PC-3 (cell line): ENCODE measurements at regions not wholly inside any gene's neighbourhood (a gene's known extent, or its start where the extent isn't known, plus 50 kb on each side); places are given as distances from the start of the nearest gene placed in this dataset.

Experiments
- ATAC-seq: fragments of 200-7000 bp; cut with Tn5 transposase; 2 replicates; pipeline ENCODE4 v1.9.1; 2020; ENCODE audit warnings: mild to moderate bottlenecking, moderate library complexity
- BruUV-seq: library from RNA; stranded (reverse); fragments of 400-500 nt; replicated peaks from 2 replicates; lab custom pipeline; 2021; lab: Mats Ljungman, UMichigan
- CTCF ChIA-PET: fragments of 300-600 bp; sonication (Branson Sonifier 250); formaldehyde crosslinking; loops from one replicate; lab custom pipeline; 2022; ENCODE audit warnings: antibody characterized with exemption; lab: Charles Lee
- POLR2A ChIA-PET: fragments of 300-600 bp; sonication (Branson Sonifier 250); formaldehyde crosslinking; loops from one replicate; lab custom pipeline; 2022; ENCODE audit warnings: antibody characterized with exemption; ENCODE audit not compliant: unreplicated experiment; lab: Charles Lee
- DNase-seq: peaks from one replicate; pipeline ENCODE4 v3.0.0-alpha.2; 2015
- H2AFZ ChIP-seq: fragments of 300-600 bp; sonication (generic); 2 replicates; pipeline ENCODE4 v1.6.0; 2016; ENCODE audit warnings: antibody characterized with exemption, low read length
- H3F3A ChIP-seq: fragments of 300-600 bp; sonication (generic); one replicate; pipeline ENCODE4 v1.6.0; 2017; ENCODE audit warnings: antibody characterized with exemption, low read length, control low read depth, mild to moderate bottlenecking; ENCODE audit not compliant: unreplicated experiment
- H3K27ac ChIP-seq: fragments of 300-600 bp; sonication (generic); 2 replicates; pipeline ENCODE4 v1.5.1; 2016; ENCODE audit warnings: mild to moderate bottlenecking, low read length
- H3K27me3 ChIP-seq: fragments of 300-600 bp; sonication (generic); 2 replicates; pipeline ENCODE4 v1.6.1; 2016; ENCODE audit warnings: low read length, mixed read lengths
- H3K36me3 ChIP-seq: fragments of 300-600 bp; sonication (generic); 2 replicates; pipeline ENCODE4 v1.6.1; 2016; ENCODE audit warnings: low read depth, mixed run types, low read length, mixed read lengths
- H3K4me1 ChIP-seq: fragments of 300-600 bp; sonication (generic); 2 replicates; pipeline ENCODE4 v1.5.1; 2016; ENCODE audit warnings: low read length; ENCODE audit not compliant: insufficient read depth
- H3K4me2 ChIP-seq: fragments of 300-600 bp; sonication (generic); 2 replicates; pipeline ENCODE4 v1.6.0; 2016; ENCODE audit warnings: low read length
- H3K4me3 ChIP-seq: fragments of 300-600 bp; sonication (generic); 2 replicates; pipeline ENCODE4 v1.5.1; 2016; ENCODE audit warnings: mild to moderate bottlenecking, low read length, mixed read lengths
- H3K79me2 ChIP-seq: fragments of 300-600 bp; sonication (generic); 2 replicates; pipeline ENCODE4 v1.6.1; 2017; ENCODE audit warnings: low read length, mixed read lengths
- H3K9ac ChIP-seq: fragments of 300-600 bp; sonication (generic); 2 replicates; pipeline ENCODE4 v1.6.0; 2016; ENCODE audit warnings: mild to moderate bottlenecking, low read length
- H3K9me2 ChIP-seq: fragments of 300-600 bp; sonication (generic); replicated peaks from 2 replicates; pipeline ENCODE4 v1.6.1; 2016; ENCODE audit warnings: mixed run types, low read length, mixed read lengths
- H3K9me3 ChIP-seq: fragments of 300-600 bp; sonication (generic); 2 replicates; pipeline ENCODE4 v1.6.1; 2016; ENCODE audit warnings: low read length, mixed read lengths
- H4K20me1 ChIP-seq: fragments of 300-600 bp; sonication (generic); 2 replicates; pipeline ENCODE4 v1.6.1; 2016; ENCODE audit warnings: low read length, mixed read lengths
- EZH2 ChIP-seq: fragments of 300-600 bp; sonication (generic); IDR thresholded peaks from one replicate; pipeline ENCODE4 v1.6.1; 2017; ENCODE audit warnings: antibody characterized with exemption, mild to moderate bottlenecking, low read length; ENCODE audit not compliant: unreplicated experiment
- EZH2phosphoT487 ChIP-seq: fragments of 300-600 bp; sonication (generic); IDR thresholded peaks from 2 replicates; pipeline ENCODE4 v1.6.1; 2018; ENCODE audit warnings: mild to moderate bottlenecking, antibody characterized with exemption, low read length, borderline replicate concordance
- intact Hi-C: fragments of 100-400 bp; cut with micrococcal nuclease; formaldehyde crosslinking; loops from 2 replicates; pipeline ENCODE4 v1.9.0; 2023
- TF ChIP-seq, protein P1 (sequence below): fragments of 300-600 bp; sonication (generic); conservative IDR thresholded peaks from 2 replicates; pipeline ENCODE4 v1.5.1; 2017; ENCODE audit warnings: antibody characterized with exemption, low read depth, mild to moderate bottlenecking, low read length

- no peak overlapping the region for H3K27ac ChIP-seq
- H3F3A ChIP-seq: no peaks in the 10 kb centered on the region
- ATAC-seq: no peak
- H3K36me3 ChIP-seq: no peaks in the 10 kb centered on the region
- intact Hi-C loops: no loop called here
- no peaks in the 10 kb centered on the region for H3K9me2 ChIP-seq
- no peaks in the 10 kb centered on the region for H3K79me2 ChIP-seq
- TF ChIP-seq, protein P1, sequence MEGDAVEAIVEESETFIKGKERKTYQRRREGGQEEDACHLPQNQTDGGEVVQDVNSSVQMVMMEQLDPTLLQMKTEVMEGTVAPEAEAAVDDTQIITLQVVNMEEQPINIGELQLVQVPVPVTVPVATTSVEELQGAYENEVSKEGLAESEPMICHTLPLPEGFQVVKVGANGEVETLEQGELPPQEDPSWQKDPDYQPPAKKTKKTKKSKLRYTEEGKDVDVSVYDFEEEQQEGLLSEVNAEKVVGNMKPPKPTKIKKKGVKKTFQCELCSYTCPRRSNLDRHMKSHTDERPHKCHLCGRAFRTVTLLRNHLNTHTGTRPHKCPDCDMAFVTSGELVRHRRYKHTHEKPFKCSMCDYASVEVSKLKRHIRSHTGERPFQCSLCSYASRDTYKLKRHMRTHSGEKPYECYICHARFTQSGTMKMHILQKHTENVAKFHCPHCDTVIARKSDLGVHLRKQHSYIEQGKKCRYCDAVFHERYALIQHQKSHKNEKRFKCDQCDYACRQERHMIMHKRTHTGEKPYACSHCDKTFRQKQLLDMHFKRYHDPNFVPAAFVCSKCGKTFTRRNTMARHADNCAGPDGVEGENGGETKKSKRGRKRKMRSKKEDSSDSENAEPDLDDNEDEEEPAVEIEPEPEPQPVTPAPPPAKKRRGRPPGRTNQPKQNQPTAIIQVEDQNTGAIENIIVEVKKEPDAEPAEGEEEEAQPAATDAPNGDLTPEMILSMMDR: no peak
- no peak for TF ChIP-seq EZH2
- no peak for TF ChIP-seq EZH2phosphoT487
- no peaks in the 10 kb centered on the region for H3K9me3 ChIP-seq
- ChIA-PET CTCF (no interaction called here), POLR2A (no interaction called here)
- H3K27me3 ChIP-seq: no peaks in the 10 kb centered on the region
- H3K4me1 ChIP-seq: no peaks in the 10 kb centered on the region
- BruUV-seq: no TSS peak
- no peak overlapping the region for H2AFZ ChIP-seq
- no peak overlapping the region for H3K9ac ChIP-seq
- H4K20me1 ChIP-seq: no peaks in the 10 kb centered on the region
- H3K4me3 ChIP-seq: no peak overlapping the region
- no peak for DNase-seq
- H3K4me2 ChIP-seq: no peak overlapping the region
Observed at GRCh38 chr5:164054461-164054860, 549.0 kb downstream of the MAT2B start.

DNA sequence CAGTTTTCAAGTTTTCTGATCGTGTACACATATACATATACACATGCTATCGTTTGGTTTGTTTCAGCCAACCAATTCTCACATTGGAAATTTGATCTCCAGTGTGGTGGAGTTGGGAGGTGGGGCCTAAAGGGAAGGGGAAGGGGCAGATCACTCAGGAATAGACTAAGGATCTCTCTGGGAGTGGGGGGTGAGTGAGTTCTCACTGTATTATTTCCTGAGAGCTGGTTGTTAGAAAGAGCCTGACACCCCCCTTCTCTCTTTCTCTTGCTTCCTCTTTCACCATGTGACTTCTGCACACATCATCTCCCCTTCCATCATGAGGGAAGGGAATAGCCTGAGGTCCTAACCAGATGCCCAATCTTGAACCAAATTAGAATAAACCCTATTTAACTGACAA is 551.7 kb downstream of the MAT2B start:
- ChIA-PET POLR2A (no interaction called here), CTCF (no interaction called here)
- no peaks in the 10 kb centered on the region for H3K27me3 ChIP-seq
- H3K9me3 ChIP-seq: no peaks in the 10 kb centered on the region
- no peaks in the 10 kb centered on the region for H3K79me2 ChIP-seq
- H2AFZ ChIP-seq: no peak overlapping the region
- no peaks in the 10 kb centered on the region for H3K9me2 ChIP-seq
- H3K4me2 ChIP-seq: no peak overlapping the region
- H4K20me1 ChIP-seq: no peaks in the 10 kb centered on the region
- ATAC-seq: no peak
- no peak for DNase-seq
- no peak overlapping the region for H3K9ac ChIP-seq
- H3K4me1 ChIP-seq: no peaks in the 10 kb centered on the region
- no peaks in the 10 kb centered on the region for H3F3A ChIP-seq
- TF ChIP-seq, protein P1: no peak
- TF ChIP-seq EZH2phosphoT487: no peak
- TF ChIP-seq EZH2: no peak
- no peaks in the 10 kb centered on the region for H3K36me3 ChIP-seq
- no TSS peak for BruUV-seq
- intact Hi-C loops: loop anchor here (5.0 kb wide), 1 partner anchor 60 kb away; no protein-coding TSS in a partner anchor
- no peak overlapping the region for H3K27ac ChIP-seq
- H3K4me3 ChIP-seq: no peak overlapping the region

GRCh38 chr5:164058621-164059020 is 553.2 kb downstream of the MAT2B start:
- Histone ChIP-seq H3K4me1 (no peaks in the 10 kb centered on the region), H3K79me2 (no peaks in the 10 kb centered on the region), H3K9me3 (no peaks in the 10 kb centered on the region), H3K4me3 (no peak overlapping the region), H2AFZ (no peak overlapping the region), H4K20me1 (no peaks in the 10 kb centered on the region), H3K36me3 (no peaks in the 10 kb centered on the region), H3K9me2 (no peaks in the 10 kb centered on the region), H3K9ac (no peak overlapping the region), H3K27ac (no peak overlapping the region), H3F3A (no peaks in the 10 kb centered on the region), H3K4me2 (no peak overlapping the region), H3K27me3 (no peaks in the 10 kb centered on the region)
- no peak for TF ChIP-seq EZH2
- TF ChIP-seq EZH2phosphoT487: no peak
- TF ChIP-seq, protein P1: no peak
- POLR2A ChIA-PET: no interaction called here
- DNase-seq (no peak), ATAC-seq (no peak)
- CTCF ChIA-PET: no interaction called here
- intact Hi-C loops: loop anchor here (5.0 kb wide), 1 partner anchor 59 kb away; no protein-coding TSS in a partner anchor
- no TSS peak for BruUV-seq
